Fibroblast of pulmonary artery (primary cell): ENCODE measurements at regions not wholly inside any gene's neighbourhood (a gene's known extent, or its start where the extent isn't known, plus 50 kb on each side); places are given as distances from the start of the nearest gene placed in this dataset.

Experiments
- DNase-seq: peaks from one replicate; pipeline ENCODE4 v3.0.0-alpha.2; 2010; ENCODE audit warnings: low read depth
- H3K4me3 ChIP-seq: replicated peaks from 2 replicates; pipeline ENCODE4 v1.5.1; 2011; ENCODE audit warnings: low read depth, mild to moderate bottlenecking, control low read depth, low read length, moderate library complexity
- TF ChIP-seq, protein P1 (sequence below): IDR thresholded peaks from 2 replicates; pipeline ENCODE4 v1.5.1; 2011; ENCODE audit warnings: mild to moderate bottlenecking, control low read depth, low read length, inconsistent platforms; ENCODE audit errors: missing control alignments

DNA sequence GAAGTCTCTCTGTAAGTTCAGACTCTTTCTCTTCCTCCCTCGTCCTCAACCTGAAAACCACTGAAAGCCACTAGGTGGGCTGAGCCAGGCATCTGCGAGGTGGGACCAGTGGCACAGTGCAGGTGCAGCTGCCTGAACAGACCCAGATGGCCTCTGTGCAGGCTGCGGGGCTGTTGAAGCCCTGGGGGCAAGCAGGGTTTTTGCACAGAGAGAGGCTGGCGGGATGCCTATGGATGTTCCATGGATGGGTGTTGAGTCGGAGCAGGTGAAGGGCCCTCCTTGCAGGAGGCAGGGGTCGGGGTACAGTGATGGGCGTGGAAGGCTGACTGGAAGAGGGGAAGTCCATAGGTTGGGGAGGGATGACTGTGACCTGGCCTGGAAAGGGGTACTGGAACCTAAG is 350.2 kb upstream of the FAT1 start:
- DNase-seq: no peak
- TF ChIP-seq, protein P1, sequence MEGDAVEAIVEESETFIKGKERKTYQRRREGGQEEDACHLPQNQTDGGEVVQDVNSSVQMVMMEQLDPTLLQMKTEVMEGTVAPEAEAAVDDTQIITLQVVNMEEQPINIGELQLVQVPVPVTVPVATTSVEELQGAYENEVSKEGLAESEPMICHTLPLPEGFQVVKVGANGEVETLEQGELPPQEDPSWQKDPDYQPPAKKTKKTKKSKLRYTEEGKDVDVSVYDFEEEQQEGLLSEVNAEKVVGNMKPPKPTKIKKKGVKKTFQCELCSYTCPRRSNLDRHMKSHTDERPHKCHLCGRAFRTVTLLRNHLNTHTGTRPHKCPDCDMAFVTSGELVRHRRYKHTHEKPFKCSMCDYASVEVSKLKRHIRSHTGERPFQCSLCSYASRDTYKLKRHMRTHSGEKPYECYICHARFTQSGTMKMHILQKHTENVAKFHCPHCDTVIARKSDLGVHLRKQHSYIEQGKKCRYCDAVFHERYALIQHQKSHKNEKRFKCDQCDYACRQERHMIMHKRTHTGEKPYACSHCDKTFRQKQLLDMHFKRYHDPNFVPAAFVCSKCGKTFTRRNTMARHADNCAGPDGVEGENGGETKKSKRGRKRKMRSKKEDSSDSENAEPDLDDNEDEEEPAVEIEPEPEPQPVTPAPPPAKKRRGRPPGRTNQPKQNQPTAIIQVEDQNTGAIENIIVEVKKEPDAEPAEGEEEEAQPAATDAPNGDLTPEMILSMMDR: no peak
- H3K4me3 ChIP-seq: no peak overlapping the region

DNA sequence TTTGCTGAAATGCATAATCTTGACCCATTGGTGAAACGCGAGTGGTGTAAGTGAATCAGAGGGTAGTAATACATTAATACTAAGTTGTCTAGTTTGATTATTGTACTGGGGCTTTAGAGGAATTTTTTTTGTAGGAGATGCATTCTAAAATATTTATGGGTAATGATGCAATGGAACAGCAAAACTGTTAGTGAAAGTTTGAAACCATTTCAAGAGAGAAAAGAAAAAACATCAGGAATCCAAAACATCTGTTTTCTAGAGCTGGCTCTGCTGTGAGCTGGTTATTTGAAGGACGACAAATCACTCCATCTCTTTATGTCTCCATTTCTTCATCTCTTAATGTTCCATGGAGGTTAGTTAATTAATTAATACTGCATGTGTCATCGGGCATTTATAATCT is 351.9 kb upstream of the FAT1 start:
- no peak for DNase-seq
- TF ChIP-seq, protein P1: no peak
- no peak overlapping the region for H3K4me3 ChIP-seq

DNA sequence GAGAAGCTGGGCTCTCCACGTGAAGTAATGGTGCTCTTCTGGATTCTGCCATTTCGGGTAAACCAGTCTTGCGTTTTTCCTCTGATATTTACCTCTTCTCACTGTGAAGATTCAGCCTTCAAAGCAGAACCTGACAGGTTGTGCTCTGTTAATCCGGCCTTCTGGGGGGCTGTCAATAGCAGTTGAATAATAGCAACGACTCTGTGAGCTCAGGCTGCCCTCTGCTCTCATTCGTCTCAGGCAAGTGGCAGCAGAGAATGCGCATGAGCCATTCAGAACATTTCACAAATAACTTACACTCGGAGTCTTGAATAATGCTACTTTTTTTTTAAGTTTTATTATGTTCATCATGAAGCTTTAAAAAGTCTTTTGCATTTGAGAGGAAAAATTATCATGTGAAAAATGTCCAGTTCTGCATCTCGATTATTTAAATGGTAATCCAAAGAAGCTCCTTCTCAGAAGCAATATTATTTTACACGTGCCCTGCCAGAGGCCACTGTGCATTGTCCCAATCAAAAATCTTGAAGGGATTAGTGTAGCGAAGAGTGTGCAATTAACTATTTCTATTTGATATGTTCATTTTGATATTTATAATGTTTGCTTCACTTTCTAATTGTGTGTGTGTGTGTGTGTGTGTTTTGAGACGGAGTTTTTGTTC is 354.2 kb upstream of the FAT1 start:
- DNase-seq: no peak
- no peak overlapping the region for H3K4me3 ChIP-seq
- TF ChIP-seq, protein P1: no peak

DNA sequence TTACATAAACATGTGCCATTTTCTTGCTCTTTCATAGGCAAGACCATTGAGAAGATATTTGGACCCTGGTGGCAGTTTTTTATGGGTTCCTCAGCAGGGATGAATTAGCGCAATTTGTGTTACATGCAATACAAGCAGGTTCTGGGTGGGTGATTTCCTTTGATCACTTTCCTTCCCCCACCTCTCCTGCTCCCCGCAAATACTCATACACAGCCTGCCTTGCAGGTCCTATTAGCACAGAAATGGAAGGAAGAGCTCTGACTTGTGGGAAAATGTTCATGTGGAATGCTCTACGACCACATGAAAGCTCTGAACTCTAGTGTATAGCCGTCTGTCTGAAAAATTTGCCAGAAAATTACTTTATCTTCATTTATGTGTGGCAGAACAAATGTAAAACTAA is 361.0 kb upstream of the FAT1 start:
- H3K4me3 ChIP-seq: no peak overlapping the region
- no peak for DNase-seq
- TF ChIP-seq, protein P1: no peak

DNA sequence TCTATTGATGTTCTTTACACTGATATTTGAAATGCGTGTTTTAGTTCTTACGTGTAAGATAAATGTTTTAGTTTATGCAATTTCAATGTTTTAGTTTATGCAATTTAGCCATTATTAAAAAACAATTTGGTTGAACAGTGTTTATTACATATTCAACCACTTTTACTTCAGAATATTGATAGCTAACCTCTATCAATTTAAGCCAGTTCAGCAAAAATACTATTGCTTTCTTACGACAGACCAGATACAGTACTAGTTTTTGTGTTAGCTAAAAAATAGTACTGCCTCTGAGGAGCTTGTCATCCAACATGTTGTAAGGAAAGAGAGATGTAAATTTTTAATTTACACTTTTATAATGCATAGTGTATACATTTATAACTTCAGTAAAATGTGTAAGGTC is 361.7 kb upstream of the FAT1 start:
- H3K4me3 ChIP-seq: no peak overlapping the region
- DNase-seq: no peak
- TF ChIP-seq, protein P1: no peak

DNA sequence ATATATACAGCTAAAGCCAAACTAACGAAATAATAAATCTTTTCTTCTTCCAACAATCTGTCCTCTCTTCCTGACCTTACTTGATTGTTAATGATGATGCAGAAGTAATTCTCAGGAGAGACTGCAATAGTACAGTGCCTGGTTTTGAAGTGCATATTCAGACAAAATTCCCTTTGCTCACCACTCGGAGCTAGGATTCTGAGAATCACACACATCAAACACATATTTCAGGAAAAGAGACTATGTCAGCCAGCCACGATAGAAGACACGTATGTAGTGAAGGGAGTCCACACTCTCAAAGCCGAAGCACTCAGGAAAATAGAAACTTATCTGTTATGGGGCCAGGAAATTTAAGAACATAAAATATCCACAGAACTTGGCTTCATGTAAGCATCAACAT is 362.5 kb upstream of the FAT1 start:
- no peak for DNase-seq
- TF ChIP-seq, protein P1: no peak
- H3K4me3 ChIP-seq: no peak overlapping the region
